ENCODE measurements at regions not wholly inside any gene's neighbourhood (a gene's known extent, or its start where the extent isn't known, plus 50 kb on each side); places are given as distances from the start of the nearest gene placed in this dataset.
"Not testable (repeated sequence)": the region's sequence is repeated elsewhere in the genome, so short reads cannot be mapped to it uniquely, and the experiment has no call there.

DNA sequence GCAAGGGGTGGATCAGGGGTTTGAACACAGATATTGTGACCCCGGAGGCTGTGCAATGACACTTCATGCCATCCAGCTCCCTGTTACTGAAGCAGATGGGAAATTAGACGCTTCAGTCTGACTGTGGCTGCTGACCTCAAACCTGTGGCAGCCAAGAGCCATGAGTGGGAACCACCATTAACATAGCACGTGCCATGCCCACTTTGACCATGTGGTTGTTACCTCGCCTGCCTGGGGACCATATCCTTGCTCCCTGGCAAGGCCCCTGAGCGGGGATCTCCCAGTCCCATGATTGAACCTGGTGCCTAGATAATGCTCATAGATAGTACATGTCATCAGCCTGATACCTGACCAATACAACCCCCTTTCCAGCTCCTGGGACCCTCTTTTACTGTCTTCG is 68.9 kb downstream of the CYP26B1 start:
- DNase-seq: no peak

DNA sequence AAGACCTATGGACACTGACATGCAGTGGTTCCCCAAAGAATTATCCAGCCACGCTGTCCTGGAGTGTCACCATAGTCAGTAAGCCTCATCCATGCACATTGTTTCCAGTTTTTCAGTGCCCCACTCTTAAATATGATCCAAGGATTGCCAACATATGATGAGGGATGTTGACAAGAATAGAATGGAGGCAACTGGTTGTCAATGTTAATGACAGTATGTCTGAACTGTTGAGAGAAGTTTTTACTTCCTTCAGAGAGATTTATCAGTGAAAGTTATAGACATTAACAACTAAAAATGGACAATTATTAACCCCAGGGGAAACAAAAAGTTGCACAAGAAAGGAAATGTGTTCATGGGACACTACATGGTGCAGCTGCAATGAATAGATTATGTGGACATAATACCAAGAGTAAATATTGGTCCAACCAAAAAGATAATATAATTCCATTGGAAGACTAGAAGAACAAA is 69.9 kb downstream of the CYP26B1 start:
- no peak for DNase-seq

DNA sequence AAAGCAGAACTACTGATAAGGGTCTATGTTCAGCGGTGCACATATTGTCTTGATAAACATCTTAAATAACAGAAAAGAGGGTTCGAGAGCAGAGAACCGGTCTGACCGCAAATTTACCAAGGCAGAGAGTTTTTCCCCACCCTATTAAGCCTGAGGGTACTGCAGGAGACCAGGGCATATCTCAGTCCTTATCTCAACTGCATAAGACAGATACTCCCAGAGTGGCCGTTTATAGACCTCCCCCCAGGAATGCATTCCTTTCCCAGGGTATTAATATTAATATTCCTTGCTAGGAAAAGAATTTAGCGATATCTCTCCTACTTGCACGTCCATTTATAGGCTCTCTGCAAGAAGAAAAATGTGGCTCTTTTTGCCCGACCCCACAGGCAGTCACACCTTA is 74.3 kb downstream of the CYP26B1 start:
- not testable (repeated sequence) for DNase-seq

DNA sequence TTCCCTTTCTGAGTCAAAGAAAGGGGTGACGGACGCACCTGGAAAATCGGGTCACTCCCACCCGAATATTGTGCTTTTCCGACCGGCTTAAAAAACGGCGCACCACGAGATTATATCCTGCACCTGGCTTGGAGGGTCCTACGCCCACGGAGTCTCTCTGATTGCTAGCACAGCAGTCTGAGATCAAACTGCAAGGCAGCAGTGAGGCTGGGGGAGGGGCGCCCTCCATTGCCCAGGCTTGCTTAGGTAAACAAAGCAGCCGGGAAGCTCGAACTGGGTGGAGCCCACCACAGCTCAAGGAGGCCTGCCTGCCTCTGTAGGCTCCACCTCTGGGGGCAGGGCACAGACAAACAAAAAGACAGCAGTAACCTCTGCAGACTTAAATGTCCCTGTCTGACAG is 83.5 kb downstream of the CYP26B1 start:
- not testable (repeated sequence) for DNase-seq

DNA sequence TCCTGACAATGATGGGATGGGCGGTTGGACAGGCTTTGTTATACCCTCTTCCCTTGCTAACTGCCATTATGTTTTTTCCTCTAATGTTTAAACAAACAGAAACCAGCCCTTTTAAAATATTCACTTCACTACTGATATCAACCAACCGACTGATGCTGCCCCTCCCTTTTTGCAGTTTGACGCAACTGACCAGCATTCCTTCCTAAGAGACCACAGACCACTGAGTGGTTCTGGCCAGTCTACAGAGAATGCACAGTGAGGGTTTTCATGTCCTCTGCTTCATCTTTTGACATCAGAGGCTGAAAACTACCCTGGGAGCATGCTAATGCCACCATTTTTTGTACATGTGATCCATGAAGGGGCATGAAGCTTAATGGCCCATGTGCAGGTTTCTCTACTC is 85.3 kb downstream of the CYP26B1 start:
- no peak for DNase-seq

DNA sequence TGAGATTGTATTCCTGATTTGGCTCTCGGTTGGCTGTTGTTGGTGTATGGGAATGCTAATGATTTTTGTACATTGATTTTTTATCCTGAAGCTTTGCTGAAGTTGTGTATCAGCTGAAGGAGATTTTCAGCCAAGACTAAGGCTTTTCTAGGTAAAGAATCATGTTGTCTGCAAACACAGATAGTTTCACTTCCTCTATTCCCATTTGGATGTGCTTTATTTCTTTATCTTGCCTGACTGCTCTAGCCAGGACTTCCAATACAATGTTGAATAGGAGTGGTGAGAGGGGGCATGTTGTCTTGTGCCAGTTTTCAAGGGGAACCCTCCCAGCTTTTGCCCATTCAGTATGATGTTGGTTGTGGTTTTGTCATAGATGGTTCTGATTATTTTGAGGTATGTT is 90.4 kb downstream of the CYP26B1 start:
- DNase-seq: no peak

DNA sequence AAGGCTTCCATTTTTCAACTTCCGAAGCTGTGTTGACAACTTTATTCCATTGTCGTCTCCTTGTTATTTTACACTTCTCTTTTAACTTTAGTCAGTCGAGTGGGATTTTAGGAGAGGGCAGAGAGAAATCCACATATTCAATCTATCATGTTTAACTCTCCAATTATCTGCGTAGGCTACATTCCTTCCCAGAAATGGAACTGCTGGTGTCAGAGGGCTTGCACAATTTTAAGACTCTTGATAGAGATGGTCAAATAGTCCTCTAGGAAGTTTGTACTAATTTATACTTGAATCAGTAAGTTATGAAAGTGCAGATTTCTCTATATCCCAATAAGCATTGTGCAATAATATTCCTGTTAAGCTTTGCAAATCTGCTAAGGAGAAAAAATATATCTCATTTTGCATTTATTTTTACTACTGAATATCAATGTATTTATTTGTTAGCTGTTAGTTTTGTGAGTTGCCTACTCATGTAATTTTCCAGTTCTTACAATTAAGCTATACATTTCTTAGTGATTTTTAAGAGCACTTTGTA is 95.6 kb downstream of the CYP26B1 start:
- DNase-seq: no peak

DNA sequence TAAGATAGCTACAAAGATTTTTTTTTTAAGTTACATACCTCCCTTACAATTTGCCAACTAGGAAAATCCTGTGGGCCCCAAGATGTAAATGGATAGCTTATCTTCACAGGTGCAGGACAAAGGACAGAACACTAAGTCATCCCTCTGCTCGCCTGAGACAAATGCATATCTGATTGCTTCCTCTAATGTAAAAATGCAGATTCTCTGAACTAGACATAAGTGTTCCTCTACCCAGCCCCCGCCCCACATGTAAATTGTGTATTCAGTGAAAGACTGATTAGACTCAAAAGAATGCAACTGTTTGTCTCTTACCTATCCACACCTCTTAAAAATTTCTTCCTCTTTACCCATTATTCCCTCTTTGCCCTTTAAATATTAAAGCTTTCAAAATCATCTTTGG is 96.5 kb downstream of the CYP26B1 start:
- no peak for DNase-seq

DNA sequence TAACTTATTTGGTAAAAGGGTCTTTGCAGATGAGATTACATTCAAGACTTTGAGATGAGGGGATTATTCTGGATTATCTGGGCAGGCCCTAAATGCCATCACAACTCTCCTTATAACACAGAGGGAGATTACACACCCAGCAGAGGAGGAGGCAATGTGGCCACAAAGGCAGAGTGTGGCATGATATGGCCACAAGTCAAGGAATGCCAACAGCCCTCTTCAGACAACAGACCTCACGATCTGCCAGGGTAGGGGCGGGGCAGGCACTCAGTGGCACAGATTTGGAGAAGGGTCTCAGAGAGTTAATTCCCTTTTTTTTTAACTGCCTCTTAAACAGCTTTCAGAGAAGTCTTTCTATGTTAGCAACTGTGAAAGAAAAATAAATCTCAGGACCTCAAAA is 96.9 kb downstream of the CYP26B1 start:
- DNase-seq: no peak

DNA sequence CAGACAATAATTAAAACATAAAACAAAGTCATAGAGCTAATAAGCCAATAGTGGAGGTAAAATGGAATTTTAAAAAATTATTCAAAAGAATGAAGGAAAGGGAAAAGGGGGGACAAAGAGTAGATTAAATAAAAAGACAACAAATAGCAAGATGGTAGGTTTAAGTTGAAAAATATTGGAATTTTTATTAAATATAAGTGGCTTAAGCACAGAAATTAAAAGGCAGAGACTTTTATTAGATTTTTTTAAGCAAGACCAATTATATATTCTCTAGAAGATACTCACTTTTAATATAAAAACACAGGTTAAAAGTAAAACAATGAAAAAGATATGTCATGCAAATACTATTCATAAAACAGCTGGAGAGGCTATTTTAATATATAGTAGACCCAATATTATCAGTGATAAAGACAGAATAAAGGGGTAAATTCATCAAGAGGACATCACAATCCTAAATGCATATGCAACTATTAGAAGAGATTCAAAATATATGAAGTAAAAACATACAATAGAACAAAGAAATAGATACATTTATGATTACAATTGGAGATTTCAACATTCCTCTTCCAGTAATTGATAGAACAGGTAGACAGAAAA is 98.7 kb downstream of the CYP26B1 start:
- DNase-seq: no peak

DNA sequence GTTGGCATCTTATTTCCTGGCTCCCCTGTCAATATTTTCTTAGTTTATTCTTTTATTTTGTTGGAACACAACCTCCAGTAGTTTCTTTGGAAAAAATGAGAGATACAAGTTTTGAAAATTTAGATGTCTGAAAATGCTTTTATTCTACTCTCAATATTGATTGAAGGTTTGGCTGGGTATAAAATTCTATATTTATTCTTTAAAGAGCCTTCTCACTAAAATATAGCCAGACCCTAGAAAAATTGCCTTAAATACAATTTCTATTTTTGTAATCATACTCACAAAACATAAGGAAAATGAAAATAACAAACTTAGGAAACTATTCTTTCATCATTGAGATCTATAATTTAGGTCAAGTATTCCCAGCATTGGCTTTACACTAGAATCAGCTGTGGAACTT is 103.7 kb downstream of the CYP26B1 start:
- DNase-seq: no peak

DNA sequence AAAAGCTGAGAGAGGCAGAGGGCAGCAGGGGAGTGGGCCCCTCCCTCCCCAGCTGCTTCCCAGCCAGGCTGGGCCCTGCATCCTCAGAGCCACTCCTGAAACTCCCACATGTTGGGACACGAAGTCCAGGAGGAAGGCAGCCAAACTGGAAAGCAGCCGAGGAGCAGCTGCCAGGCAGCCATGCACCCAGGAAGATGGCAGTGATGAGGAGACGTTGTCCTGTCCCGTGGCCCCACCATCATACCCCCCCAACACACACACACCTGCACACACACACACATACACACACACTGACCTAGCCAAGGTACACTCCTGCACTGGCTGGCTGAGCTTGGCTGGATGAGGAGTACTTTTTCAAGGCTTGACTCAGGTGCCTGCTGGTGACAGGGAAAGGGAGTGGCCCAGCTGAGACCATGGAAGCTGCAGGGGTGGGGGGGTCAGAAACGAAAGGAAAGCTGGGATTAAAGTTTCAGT is 106.0 kb downstream of the CYP26B1 start:
- DNase-seq: no peak

DNA sequence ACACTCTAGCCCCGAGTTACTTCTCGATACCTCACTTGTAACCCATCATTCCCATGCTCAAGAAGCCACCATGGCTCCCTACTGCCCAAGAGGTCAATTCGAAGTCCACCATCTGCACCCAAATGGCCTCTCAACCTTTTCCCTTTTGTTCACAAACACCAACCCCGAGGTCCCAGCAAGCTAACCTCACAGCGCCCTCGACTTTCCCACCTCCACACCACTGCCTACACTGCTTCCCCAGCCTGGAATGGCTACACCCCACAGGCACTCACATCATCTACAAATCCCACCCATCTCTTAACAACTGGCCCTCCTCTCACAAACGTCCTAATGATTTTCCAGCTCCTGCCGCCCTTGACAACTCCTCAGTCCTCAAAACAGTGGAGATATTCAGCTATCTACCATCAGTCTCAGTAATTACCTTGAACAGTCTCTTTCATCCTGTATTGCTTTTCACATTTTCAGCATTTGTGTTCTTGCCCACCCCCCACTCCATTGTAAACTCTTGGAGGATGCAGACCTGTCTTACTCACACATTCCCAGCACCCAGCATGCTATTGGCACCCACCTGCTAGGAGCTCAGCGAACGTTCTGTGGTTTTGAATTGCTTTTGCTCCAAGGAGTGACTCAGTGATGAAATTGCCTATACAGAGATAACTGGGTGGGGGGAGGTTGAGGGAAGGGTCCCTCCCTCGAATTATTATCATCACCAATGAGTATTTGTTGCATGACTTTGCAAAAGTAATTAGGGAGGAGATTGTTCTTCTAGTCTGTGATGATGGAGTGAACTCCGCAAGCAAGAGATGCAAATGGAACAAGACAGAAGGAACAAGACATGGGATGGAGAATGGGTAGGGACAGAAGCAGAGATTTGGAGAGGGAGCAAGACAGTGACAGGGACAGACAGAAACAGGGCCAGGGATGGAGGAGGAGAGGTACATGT is 106.8 kb downstream of the CYP26B1 start:
- DNase-seq: no peak

DNA sequence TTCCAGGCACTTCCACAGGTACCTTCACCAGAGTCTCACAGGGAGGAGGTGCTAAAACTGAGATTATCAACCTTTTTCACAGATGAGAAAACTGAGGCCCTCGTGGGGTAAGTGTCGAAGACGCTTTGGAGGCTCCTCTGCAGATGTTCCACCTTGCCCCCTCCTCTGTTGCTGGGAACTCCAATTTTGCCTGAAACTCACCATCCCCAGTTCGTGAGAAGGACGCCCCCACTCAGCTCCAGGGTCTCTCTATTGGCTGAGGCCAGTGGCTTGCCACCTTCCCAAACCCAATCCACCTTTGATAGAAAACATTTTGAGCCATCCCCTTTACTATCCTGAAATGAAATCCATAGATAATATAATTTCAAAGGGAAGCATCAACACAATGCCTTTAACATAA is 109.1 kb downstream of the CYP26B1 start:
- no peak for DNase-seq

DNA sequence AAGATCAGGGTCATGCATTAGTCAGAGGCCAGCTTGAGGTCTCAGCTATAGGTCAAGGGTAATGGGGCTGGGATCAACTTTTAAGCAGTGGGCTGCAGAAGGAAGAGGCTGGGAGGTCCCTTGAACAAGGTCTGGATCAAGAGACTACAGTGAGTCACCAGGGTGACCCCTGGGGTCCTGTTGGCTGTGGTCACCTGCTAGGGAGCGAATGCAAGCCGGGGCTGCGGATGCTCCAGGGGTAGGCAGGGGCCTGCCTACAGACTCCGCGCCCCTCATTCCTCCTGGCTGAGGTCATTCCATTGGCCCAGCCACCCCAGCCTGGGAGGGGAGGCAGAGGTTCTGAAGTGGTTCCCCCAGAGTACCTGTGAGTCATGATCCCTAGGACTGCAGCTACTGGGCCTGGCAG is 110.4 kb downstream of the CYP26B1 start:
- no peak for DNase-seq

DNA sequence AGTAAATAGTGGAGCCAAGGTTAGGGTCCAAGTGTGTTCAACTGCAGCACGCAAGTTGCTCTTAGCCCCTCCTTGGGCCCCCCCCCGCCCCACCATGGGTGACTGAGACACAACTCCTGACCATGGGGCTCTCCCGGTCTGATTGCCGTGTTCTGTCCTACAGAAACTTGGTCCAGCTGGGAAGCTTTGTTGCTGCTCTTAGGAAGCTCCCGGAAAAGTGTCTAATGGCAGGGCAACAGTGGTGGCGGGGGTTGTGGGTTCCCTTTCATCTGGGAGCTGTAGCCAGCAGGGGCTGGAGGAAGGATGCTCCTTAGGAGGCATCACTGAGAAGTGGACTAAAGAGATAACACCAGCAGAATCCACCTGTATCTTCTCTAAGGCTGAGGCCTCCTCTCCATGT is 111.1 kb downstream of the CYP26B1 start:
- no peak for DNase-seq

DNA sequence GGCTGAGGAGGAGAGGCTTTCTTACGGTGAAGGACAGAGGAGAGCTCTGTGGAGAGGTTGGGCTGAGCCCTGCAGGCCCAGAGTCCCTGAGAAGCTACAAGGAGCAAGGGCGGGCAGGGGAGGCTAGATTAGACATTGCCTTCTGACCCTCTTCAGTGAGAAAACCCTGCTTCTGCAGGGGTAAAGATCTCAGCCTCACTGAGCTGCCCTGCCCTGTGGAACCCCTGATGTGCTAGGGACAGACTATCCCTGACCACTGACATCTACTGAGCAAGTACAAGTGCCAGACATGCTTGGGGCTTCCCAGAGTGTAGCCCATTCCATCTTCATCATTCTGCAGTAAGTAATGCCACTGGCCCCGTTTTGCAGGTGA is 111.5 kb downstream of the CYP26B1 start:
- no peak for DNase-seq

DNA sequence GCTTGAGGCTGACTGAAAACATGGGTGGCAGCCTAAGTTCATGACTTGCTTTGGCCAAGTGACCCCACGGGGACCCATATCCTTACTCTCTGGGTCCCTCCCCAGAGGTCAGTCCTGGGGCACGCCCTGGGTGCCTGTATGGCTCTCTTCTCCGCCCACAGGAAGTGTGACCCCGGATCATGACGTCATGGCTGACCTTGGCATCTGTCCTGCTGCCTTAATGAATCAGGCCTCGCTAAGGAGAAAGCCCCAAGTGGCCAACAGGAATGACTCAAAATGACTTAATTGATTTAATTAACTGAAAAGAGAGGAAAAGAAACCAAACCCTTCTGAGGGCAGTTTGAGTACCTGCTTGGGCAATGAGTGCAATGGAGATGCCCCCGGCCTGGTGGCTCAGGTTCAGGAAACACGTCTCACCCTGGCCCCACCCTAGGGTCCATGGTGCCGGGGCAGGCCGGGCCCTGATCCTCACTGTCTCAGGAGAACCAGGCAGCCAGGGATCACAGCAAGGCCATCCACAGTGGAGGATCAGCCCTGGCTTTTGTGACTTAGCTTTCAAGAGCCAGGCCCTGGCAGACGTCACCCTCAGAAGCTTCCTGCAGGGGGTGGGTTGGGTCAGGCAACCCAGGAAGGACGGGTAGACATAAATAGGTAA is 112.0 kb downstream of the CYP26B1 start:
- no peak for DNase-seq

DNA sequence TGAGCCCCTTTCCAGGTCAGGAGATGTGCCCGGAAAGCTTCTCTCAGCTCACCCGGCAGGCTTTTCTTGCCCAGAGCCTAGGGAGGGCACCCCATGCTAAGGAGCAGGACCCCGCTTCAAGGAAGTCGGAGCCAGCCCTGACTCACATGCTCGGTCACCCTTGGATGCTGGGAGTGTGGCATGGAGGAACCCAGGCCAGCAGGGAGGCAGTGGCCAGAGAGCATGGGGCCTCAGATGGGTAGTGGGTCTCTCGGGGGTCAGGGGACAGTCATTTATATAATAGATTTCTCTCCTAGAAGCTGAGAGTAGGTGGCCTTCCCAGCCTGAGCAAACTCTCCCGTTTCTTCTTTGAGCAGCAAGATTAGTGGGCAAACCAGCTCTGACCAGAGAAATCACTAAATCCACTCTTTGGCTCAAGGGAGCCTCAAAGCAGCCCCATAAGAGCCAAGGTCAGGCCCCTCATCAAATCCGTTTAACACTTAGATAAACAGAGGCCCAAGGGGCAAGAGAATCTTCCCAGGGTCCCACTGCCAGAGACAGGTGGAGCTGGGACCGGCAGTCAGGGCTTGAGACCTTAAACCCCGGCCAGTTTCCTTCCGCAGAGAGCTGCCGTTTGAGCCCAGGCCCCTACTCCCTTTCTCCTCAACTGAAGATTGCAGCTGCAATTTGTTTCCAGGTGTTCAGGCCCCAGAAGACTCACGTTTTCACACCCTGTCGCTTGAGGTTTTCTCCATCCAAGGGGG is 113.1 kb downstream of the CYP26B1 start:
- DNase-seq: no peak

DNA sequence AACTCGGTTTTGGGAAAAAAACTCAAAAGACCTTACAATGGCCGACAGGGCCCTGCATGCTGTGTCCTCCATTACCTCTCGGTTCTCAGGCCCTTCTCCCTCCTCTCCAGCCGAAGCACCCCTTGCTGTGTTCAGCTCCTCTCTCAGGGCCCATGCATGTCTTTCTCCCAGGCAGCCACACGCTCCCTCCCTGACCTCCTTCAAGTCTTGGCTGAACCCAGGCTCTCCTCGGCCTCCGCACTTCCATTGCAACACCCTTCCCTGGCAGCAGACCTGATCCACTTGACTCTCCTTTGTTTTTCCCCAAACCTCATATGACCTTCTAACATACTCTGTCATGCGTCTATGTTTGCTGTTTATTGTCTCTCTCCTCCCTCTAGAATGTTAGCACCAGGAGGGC is 114.0 kb downstream of the CYP26B1 start:
- no peak for DNase-seq

DNA sequence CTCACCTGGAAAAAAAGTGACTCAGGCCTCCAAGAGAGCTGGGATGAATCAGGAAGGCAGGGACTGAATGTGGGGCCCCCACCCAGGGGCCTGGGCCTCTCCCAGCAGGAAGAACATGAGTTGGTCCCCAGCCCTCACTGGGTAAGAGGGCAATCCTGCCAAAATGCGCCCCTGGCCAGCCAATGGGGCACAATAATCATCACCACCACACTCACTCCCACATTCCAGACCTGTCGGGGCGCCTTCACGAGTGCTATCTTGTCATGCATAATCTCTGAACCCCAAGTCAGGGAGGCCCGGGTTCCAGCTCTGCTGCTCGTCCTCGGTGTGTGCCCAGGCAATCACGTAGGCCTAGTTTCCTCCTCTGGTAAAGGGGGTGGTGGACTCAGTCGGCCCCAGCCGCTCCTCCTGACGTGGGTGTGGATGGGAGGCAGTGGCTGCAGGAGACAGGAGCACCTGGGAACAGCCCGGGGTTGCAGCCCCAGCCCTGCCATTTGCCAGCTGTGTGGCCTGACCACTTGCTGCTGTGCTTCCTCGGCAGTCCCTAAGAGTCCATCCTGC is 115.1 kb downstream of the CYP26B1 start:
- no peak for DNase-seq

DNA sequence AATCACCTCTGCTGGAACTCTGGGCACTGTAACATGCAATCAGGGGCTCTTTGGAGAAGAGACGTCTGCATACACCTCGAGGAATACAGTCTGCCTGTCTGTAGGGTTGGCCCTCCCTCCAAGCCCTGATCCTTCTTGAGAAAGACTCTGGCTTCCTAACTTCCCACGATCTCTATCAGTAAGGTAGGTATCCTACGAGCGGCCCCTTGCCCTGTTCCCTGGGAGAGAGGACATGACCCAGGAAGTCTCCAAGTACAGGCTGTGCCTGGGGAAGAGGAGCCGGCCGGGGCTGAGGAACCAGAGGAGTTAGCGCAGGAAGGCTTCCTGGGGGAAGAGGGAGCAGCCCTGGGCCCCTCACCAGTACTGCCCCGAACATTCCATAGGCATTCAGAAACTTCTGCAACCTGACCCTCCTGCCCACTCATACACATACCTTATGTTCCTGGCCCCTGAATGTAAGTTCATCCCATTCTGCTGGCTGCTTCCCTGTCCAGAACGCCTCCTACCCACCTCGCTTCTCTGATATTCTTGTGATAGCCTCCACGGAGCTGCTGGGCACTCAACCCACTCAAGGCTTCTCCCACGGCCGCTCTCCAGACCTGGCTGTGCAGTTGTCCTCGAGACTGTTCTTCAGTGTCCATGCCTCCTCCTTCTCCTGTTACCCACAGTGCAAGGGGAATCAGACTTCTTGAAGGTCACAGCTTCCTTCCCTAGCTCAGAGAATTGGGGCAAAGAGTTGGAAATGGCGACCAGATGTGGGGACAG is 116.1 kb downstream of the CYP26B1 start:
- DNase-seq: no peak

Measured in stimulated activated CD4-positive, alpha-beta T cell treated with anti-CD3 and anti-CD28 coated beads, Interleukin-2, amount 100 ng/mL, for 24 hours (primary cell).